ENCODE measurements at regions not wholly inside any gene's neighbourhood (a gene's known extent, or its start where the extent isn't known, plus 50 kb on each side); places are given as distances from the start of the nearest gene placed in this dataset.
"Not testable (repeated sequence)": the region's sequence is repeated elsewhere in the genome, so short reads cannot be mapped to it uniquely, and the experiment has no call there.

DNA sequence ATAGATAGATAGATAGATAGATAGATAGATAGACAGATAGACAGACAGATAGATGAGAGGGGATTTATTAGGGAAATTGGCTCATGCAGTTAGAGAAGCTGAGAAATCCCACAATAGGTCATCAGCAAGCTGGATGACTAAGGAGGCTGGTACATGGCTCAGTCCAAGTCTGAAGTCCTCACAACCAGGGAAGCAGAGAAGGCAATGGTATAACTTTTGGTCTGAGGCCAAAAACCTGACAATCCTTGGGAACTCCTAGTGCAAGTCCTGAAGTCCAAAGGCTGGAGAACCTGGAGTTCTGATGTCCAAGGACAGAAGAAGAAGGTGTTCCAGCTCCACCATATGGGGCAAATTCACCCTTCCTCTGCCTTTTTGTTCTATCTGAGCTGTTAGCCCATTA is 517.6 kb upstream of the ATP2B1 start:
- no peak for DNase-seq (ENCODE audit: low spot score in 2 of 2)
- TF ChIP-seq, protein P1, sequence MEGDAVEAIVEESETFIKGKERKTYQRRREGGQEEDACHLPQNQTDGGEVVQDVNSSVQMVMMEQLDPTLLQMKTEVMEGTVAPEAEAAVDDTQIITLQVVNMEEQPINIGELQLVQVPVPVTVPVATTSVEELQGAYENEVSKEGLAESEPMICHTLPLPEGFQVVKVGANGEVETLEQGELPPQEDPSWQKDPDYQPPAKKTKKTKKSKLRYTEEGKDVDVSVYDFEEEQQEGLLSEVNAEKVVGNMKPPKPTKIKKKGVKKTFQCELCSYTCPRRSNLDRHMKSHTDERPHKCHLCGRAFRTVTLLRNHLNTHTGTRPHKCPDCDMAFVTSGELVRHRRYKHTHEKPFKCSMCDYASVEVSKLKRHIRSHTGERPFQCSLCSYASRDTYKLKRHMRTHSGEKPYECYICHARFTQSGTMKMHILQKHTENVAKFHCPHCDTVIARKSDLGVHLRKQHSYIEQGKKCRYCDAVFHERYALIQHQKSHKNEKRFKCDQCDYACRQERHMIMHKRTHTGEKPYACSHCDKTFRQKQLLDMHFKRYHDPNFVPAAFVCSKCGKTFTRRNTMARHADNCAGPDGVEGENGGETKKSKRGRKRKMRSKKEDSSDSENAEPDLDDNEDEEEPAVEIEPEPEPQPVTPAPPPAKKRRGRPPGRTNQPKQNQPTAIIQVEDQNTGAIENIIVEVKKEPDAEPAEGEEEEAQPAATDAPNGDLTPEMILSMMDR (IDR thresholded peaks at IDR 0.05) = no peak
- no peak for TF ChIP-seq POLR2A (IDR thresholded peaks at IDR 0.05)
- intact Hi-C loops (cut with DNase I; ENCODE audit: low total_unique reads) = no loop called here
- H3K4me3 ChIP-seq (ENCODE audit: low read depth, poor library complexity, severe bottlenecking) = no peak overlapping the region

DNA sequence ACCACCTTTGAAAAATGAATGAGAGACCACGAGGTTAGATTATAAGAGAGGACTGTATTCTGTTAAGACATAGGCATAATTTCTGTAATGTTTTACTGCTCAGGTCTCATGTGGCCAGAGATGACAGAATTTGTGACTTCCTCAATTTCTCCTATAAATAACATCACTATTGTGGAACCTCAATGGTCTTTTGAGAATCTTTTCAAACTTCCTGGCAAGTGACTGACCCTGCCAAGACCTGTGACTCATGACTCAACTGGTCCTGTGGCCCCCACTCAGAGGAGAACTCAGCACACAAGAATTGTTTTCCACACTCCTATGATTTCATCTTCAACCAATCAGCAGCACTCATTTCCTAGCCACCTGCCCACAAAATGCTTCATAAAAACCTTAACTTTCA is 508.2 kb upstream of the ATP2B1 start:
- WGBS, 2 donors = 38 to 53% methylated on average over 1 of the region's 1 CpG
- TF ChIP-seq POLR2A (IDR thresholded peaks at IDR 0.05) = no peak
- TF ChIP-seq, protein P1 (IDR thresholded peaks at IDR 0.05) = no peak
- no peak overlapping the region for H3K4me3 ChIP-seq (ENCODE audit: low read depth, poor library complexity, severe bottlenecking)
- no peak for DNase-seq (ENCODE audit: low spot score in 2 of 2)
- intact Hi-C loops (cut with DNase I; ENCODE audit: low total_unique reads) = no loop called here

GRCh38 chr12:90216020-90216552 is 507.4 kb upstream of the ATP2B1 start:
- no peak overlapping the region for H3K4me3 ChIP-seq (ENCODE audit: low read depth, poor library complexity, severe bottlenecking)
- TF ChIP-seq, protein P1 (IDR thresholded peaks at IDR 0.05) = no peak
- no peak for TF ChIP-seq POLR2A (IDR thresholded peaks at IDR 0.05)
- intact Hi-C loops (cut with DNase I; ENCODE audit: low total_unique reads) = no loop called here
- DNase-seq (ENCODE audit: low spot score in 2 of 2) = no peak
- WGBS, 2 donors = 57 to 62% methylated on average over 3 of the region's 3 CpGs

DNA sequence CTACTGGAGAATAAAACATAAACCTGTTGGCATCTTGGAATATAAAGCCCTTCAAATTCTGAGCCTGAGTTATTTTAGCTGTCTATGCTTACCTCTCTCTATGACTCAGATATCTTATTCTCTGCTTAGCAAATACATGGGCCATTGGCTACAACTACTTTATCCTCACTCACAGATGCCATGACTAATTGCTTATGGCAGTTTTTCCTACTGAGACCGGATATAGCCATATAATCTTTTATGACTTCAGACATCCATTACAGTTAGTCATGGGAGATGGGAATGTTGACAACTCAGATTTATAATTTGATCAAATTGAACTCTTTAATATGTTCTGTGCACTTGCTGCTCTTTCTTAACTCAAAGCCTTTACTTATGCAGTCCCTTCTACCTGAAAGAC is 502.4 kb upstream of the ATP2B1 start:
- no peak overlapping the region for H3K4me3 ChIP-seq (ENCODE audit: low read depth, poor library complexity, severe bottlenecking)
- intact Hi-C loops (cut with DNase I; ENCODE audit: low total_unique reads) = no loop called here
- TF ChIP-seq, protein P1 (IDR thresholded peaks at IDR 0.05) = no peak
- no peak for TF ChIP-seq POLR2A (IDR thresholded peaks at IDR 0.05)
- no peak for DNase-seq (ENCODE audit: low spot score in 2 of 2)
- WGBS, 2 donors = 32 to 33% methylated on average over 1 of the region's 1 CpG

GRCh38 chr12:90209029-90209428 is 500.4 kb upstream of the ATP2B1 start:
- WGBS, 2 donors = 85 to 91% methylated on average over 1 of the region's 1 CpG
- TF ChIP-seq POLR2A (IDR thresholded peaks at IDR 0.05) = no peak
- TF ChIP-seq, protein P1 (IDR thresholded peaks at IDR 0.05) = no peak
- intact Hi-C loops (cut with DNase I; ENCODE audit: low total_unique reads) = no loop called here
- no peak for DNase-seq (ENCODE audit: low spot score in 2 of 2)
- no peak overlapping the region for H3K4me3 ChIP-seq (ENCODE audit: low read depth, poor library complexity, severe bottlenecking)

GRCh38 chr12:90208379-90208778 is 499.7 kb upstream of the ATP2B1 start:
- DNase-seq (ENCODE audit: low spot score in 2 of 2); H3K4me3 ChIP-seq (ENCODE audit: low read depth, poor library complexity, severe bottlenecking); intact Hi-C loops (cut with DNase I; ENCODE audit: low total_unique reads): not testable (repeated sequence)
